Retinal pigment epithelial cell (primary cell): ENCODE measurements at regions not wholly inside any gene's neighbourhood (a gene's known extent, or its start where the extent isn't known, plus 50 kb on each side); places are given as distances from the start of the nearest gene placed in this dataset.

Source experiments
- DNase-seq: peaks from one replicate; pipeline ENCODE4 v3.0.0-alpha.2; 2010; ENCODE audit warnings: low read depth
- H3K4me3 ChIP-seq: 2 replicates; pipeline ENCODE4 v1.5.1; 2011; ENCODE audit warnings: mild to moderate bottlenecking, low read length, control low read depth, moderate library complexity
- TF ChIP-seq, protein P1 (sequence below): conservative IDR thresholded peaks from 2 replicates; pipeline ENCODE4 v1.5.1; 2011; ENCODE audit warnings: low read depth, low read length, control low read depth, inconsistent platforms

GRCh38 chr2:62347563-62348270 lies 151.8 kb downstream of the B3GNT2 start:
- no peak for DNase-seq
- TF ChIP-seq, protein P1, sequence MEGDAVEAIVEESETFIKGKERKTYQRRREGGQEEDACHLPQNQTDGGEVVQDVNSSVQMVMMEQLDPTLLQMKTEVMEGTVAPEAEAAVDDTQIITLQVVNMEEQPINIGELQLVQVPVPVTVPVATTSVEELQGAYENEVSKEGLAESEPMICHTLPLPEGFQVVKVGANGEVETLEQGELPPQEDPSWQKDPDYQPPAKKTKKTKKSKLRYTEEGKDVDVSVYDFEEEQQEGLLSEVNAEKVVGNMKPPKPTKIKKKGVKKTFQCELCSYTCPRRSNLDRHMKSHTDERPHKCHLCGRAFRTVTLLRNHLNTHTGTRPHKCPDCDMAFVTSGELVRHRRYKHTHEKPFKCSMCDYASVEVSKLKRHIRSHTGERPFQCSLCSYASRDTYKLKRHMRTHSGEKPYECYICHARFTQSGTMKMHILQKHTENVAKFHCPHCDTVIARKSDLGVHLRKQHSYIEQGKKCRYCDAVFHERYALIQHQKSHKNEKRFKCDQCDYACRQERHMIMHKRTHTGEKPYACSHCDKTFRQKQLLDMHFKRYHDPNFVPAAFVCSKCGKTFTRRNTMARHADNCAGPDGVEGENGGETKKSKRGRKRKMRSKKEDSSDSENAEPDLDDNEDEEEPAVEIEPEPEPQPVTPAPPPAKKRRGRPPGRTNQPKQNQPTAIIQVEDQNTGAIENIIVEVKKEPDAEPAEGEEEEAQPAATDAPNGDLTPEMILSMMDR, result no peak
- no peak overlapping the region for H3K4me3 ChIP-seq

DNA sequence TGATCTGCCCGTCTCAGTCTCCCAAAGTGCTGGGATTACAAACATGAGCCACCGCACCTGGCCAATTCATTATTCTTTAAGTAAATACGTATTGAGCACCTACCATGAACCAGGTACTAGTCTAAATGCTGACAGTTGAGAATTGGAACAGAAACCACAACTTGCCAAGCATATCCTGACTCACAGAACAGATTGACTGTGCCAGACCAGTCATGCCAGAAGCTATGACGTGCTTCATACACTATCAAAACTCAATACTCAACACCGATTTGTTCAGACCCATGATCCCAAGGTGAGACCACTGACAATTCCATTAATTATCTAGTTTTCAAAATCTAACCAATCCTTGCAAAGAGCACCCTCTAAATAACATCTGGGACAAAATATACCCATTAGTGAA lies 148.6 kb downstream of the B3GNT2 start:
- H3K4me3 ChIP-seq, result no peak overlapping the region
- TF ChIP-seq, protein P1, result no peak
- no peak for DNase-seq

GRCh38 chr2:62343636-62344337 lies 147.9 kb downstream of the B3GNT2 start:
- no peak overlapping the region for H3K4me3 ChIP-seq
- TF ChIP-seq, protein P1, result no peak
- no peak for DNase-seq

GRCh38 chr2:62343206-62343605 lies 147.3 kb downstream of the B3GNT2 start:
- TF ChIP-seq, protein P1, result no peak
- no peak for DNase-seq
- no peak overlapping the region for H3K4me3 ChIP-seq

DNA sequence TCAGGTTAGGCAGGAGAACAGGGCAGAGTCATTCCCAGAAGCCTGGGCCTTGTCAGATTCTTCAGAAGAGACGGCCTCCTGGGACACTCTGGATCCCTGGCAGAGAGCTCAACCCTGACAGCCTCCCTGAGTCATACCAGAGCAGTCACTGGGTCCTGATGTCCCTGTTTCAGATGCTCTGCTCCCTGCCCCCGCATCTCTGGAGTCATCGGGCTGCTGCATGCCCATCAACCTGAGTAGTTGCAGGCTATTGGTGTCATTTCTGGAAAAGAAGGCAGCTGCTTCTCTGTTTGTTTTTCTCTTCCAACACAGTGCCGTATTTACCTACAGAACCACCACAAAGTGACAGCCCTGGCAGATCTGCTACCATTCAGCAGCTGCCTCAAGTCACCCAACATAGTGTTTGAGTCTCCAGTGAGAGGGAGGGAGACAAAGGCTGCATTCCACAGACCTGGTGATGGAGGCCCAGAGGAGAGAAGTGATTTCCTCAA lies 145.1 kb downstream of the B3GNT2 start:
- no peak overlapping the region for H3K4me3 ChIP-seq
- TF ChIP-seq, protein P1, result no peak
- DNase-seq, result no peak

- no peak overlapping the region for H3K4me3 ChIP-seq
- no peak for DNase-seq
- TF ChIP-seq, protein P1, result no peak
Observed at GRCh38 chr2:62339837-62340236, 143.9 kb downstream of the B3GNT2 start.

DNA sequence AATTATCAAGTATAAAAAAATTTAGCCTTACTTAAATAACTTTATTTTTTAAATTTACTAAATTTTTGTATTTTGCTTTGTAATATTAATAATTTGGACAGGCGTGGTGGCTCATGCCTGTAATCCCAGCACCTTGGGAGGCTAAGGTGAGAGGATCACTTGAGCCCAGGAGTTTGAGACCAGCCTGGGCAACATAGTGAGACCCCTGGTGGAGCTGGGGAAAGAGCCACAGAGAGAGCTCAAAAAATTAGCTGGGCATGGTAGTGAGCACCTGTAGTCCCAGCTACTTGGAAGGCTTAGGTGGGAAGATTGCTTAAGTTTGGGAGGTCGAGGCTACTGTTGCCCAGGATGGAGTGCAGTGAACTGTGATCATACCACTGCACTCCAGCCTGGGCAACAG lies 143.5 kb downstream of the B3GNT2 start:
- no peak overlapping the region for H3K4me3 ChIP-seq
- TF ChIP-seq, protein P1, result no peak
- no peak for DNase-seq
